ENCODE measurements at regions not wholly inside any gene's neighbourhood (a gene's known extent, or its start where the extent isn't known, plus 50 kb on each side); places are given as distances from the start of the nearest gene placed in this dataset.

GRCh38 chr3:116808725-116809124, 99.1 kb downstream of the TUSC7 start:
- DNase-seq (ENCODE audit: low read depth), result no peak
- no peak overlapping the region for H3K4me3 ChIP-seq (ENCODE audit: low read depth, low read length)
- TF ChIP-seq CTCF (conservative IDR thresholded peaks at IDR 0.05; ENCODE audit: low read depth, low read length), result no peak

- H3K4me3 ChIP-seq (ENCODE audit: low read depth, low read length), result no peak overlapping the region
- no peak for DNase-seq (ENCODE audit: low read depth)
- TF ChIP-seq CTCF (conservative IDR thresholded peaks at IDR 0.05; ENCODE audit: low read depth, low read length), result no peak
These were observed 99.6 kb downstream of the TUSC7 start for GRCh38 chr3:116809208-116809607.

- H3K4me3 ChIP-seq (ENCODE audit: low read depth, low read length), result no peak overlapping the region
- DNase-seq (ENCODE audit: low read depth), result no peak
- no peak for TF ChIP-seq CTCF (conservative IDR thresholded peaks at IDR 0.05; ENCODE audit: low read depth, low read length)
These were observed 102.2 kb downstream of the TUSC7 start for GRCh38 chr3:116811754-116812153.

GRCh38 chr3:116812949-116813348, 103.4 kb downstream of the TUSC7 start:
- no peak for TF ChIP-seq CTCF (conservative IDR thresholded peaks at IDR 0.05; ENCODE audit: low read depth, low read length)
- H3K4me3 ChIP-seq (ENCODE audit: low read depth, low read length), result no peak overlapping the region
- no peak for DNase-seq (ENCODE audit: low read depth)

GRCh38 chr3:116815321-116815720, 105.7 kb downstream of the TUSC7 start:
- H3K4me3 ChIP-seq (ENCODE audit: low read depth, low read length), result no peak overlapping the region
- no peak for DNase-seq (ENCODE audit: low read depth)
- TF ChIP-seq CTCF (conservative IDR thresholded peaks at IDR 0.05; ENCODE audit: low read depth, low read length), result no peak

GRCh38 chr3:116815831-116816588, 106.4 kb downstream of the TUSC7 start:
- H3K4me3 ChIP-seq (ENCODE audit: low read depth, low read length), result no peak overlapping the region
- no peak for TF ChIP-seq CTCF (conservative IDR thresholded peaks at IDR 0.05; ENCODE audit: low read depth, low read length)
- DNase-seq (ENCODE audit: low read depth), result no peak

GRCh38 chr3:116821371-116821770, 111.8 kb downstream of the TUSC7 start:
- no peak overlapping the region for H3K4me3 ChIP-seq (ENCODE audit: low read depth, low read length)
- no peak for DNase-seq (ENCODE audit: low read depth)
- no peak for TF ChIP-seq CTCF (conservative IDR thresholded peaks at IDR 0.05; ENCODE audit: low read depth, low read length)

Data from epithelial cell of proximal tubule (primary cell).